ENCODE measurements at regions not wholly inside any gene's neighbourhood (a gene's known extent, or its start where the extent isn't known, plus 50 kb on each side); places are given as distances from the start of the nearest gene placed in this dataset.

- H4K20me1 ChIP-seq (ENCODE audit: control insufficient read depth, extremely low read depth, insufficient read depth, low read length) = no peaks in the 10 kb centered on the region
- TF ChIP-seq, protein P1, sequence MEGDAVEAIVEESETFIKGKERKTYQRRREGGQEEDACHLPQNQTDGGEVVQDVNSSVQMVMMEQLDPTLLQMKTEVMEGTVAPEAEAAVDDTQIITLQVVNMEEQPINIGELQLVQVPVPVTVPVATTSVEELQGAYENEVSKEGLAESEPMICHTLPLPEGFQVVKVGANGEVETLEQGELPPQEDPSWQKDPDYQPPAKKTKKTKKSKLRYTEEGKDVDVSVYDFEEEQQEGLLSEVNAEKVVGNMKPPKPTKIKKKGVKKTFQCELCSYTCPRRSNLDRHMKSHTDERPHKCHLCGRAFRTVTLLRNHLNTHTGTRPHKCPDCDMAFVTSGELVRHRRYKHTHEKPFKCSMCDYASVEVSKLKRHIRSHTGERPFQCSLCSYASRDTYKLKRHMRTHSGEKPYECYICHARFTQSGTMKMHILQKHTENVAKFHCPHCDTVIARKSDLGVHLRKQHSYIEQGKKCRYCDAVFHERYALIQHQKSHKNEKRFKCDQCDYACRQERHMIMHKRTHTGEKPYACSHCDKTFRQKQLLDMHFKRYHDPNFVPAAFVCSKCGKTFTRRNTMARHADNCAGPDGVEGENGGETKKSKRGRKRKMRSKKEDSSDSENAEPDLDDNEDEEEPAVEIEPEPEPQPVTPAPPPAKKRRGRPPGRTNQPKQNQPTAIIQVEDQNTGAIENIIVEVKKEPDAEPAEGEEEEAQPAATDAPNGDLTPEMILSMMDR (optimal IDR thresholded peaks at IDR 0.05 in 1 of 3, IDR thresholded peaks at IDR 0.05 in 1 of 3, conservative IDR thresholded peaks at IDR 0.05 in 1 of 3; ENCODE audit: extremely low read depth in 1 of 3, insufficient read depth in 2 of 3, low read length in 3 of 3) = no peak
- no peak for TF ChIP-seq EZH2 (IDR thresholded peaks at IDR 0.05; ENCODE audit: low read length)
- no peaks in the 10 kb centered on the region for H3K9me1 ChIP-seq (ENCODE audit: control insufficient read depth, extremely low read depth, insufficient read depth, low read length)
- H2AFZ ChIP-seq (ENCODE audit: control insufficient read depth, low read length) = no peak overlapping the region
- dilution Hi-C loops (cut with MboI; ENCODE audit: extremely low pct_ligation_motif_present, low sequenced_read_pairs) = no loop called here
- H3K79me2 ChIP-seq (ENCODE audit: control insufficient read depth, insufficient read depth, low read length) = no peaks in the 10 kb centered on the region
- no peak overlapping the region for H3K4me2 ChIP-seq (ENCODE audit: control insufficient read depth, extremely low read depth, insufficient read depth, low read depth, low read length)
- H3K9ac ChIP-seq (ENCODE audit: control insufficient read depth, extremely low read depth, insufficient read depth, low read length) = no peak overlapping the region
- H3K4me3 ChIP-seq (ENCODE audit: control insufficient read depth in 2 of 3, extremely low read depth in 1 of 3, insufficient read depth in 2 of 3, low read depth in 1 of 3, low read length in 3 of 3) = no peak overlapping the region
- no peak for FAIRE-seq
- H3K9me3 ChIP-seq (ENCODE audit: control insufficient read depth, low read depth, low read length) = peaks cover 3% of the 10 kb centered on the region
- no peak for DNase-seq (ENCODE audit: low read depth, low spot score)
- no peaks in the 10 kb centered on the region for H3K36me3 ChIP-seq (ENCODE audit: control insufficient read depth in 2 of 2, extremely low read depth in 1 of 2, insufficient read depth in 2 of 2, low read length in 2 of 2)
- no peaks in the 10 kb centered on the region for H3K27me3 ChIP-seq (ENCODE audit: control insufficient read depth, extremely low read depth, insufficient read depth, low read length)
- H3K4me1 ChIP-seq (ENCODE audit: control insufficient read depth, extremely low read depth, insufficient read depth, low read length) = peaks cover 23% of the 10 kb centered on the region
- H3K27ac ChIP-seq (ENCODE audit: control insufficient read depth, insufficient read depth, low read length) = no peak overlapping the region
Observed at GRCh38 chr11:130587658-130588057, 139.2 kb downstream of the ADAMTS15 start.

DNA sequence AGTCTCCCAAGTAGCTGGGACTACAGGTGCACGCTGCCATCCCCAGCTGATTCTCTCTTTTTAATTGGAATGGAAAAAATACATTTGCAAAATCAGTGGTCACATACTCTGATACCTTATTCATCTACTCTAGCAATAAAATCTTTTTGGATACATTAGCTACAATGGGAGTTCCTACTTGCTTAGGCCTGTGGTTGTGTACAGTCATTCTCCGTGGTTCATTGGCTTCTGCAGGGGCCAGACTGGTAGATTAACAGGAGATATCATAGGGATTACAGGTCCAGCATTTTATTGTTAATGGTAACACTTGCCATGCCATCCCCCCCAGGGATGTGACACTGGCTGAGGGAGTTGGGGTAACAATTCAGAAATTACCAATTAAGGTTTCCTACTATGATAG lies 140.0 kb downstream of the ADAMTS15 start:
- no peak for FAIRE-seq
- H4K20me1 ChIP-seq (ENCODE audit: control insufficient read depth, extremely low read depth, insufficient read depth, low read length) = no peaks in the 10 kb centered on the region
- H3K4me1 ChIP-seq (ENCODE audit: control insufficient read depth, extremely low read depth, insufficient read depth, low read length) = peaks cover 24% of the 10 kb centered on the region
- H3K4me2 ChIP-seq (ENCODE audit: control insufficient read depth, extremely low read depth, insufficient read depth, low read depth, low read length) = no peak overlapping the region
- H3K4me3 ChIP-seq (ENCODE audit: control insufficient read depth in 2 of 3, extremely low read depth in 1 of 3, insufficient read depth in 2 of 3, low read depth in 1 of 3, low read length in 3 of 3) = no peak overlapping the region
- dilution Hi-C loops (cut with MboI; ENCODE audit: extremely low pct_ligation_motif_present, low sequenced_read_pairs) = no loop called here
- no peaks in the 10 kb centered on the region for H3K36me3 ChIP-seq (ENCODE audit: control insufficient read depth in 2 of 2, extremely low read depth in 1 of 2, insufficient read depth in 2 of 2, low read length in 2 of 2)
- no peaks in the 10 kb centered on the region for H3K79me2 ChIP-seq (ENCODE audit: control insufficient read depth, insufficient read depth, low read length)
- no peak overlapping the region for H3K27ac ChIP-seq (ENCODE audit: control insufficient read depth, insufficient read depth, low read length)
- H3K9ac ChIP-seq (ENCODE audit: control insufficient read depth, extremely low read depth, insufficient read depth, low read length) = no peak overlapping the region
- no peak overlapping the region for H2AFZ ChIP-seq (ENCODE audit: control insufficient read depth, low read length)
- no peaks in the 10 kb centered on the region for H3K27me3 ChIP-seq (ENCODE audit: control insufficient read depth, extremely low read depth, insufficient read depth, low read length)
- peaks cover 3% of the 10 kb centered on the region for H3K9me3 ChIP-seq (ENCODE audit: control insufficient read depth, low read depth, low read length)
- no peaks in the 10 kb centered on the region for H3K9me1 ChIP-seq (ENCODE audit: control insufficient read depth, extremely low read depth, insufficient read depth, low read length)
- no peak for TF ChIP-seq EZH2 (IDR thresholded peaks at IDR 0.05; ENCODE audit: low read length)
- TF ChIP-seq, protein P1 (optimal IDR thresholded peaks at IDR 0.05 in 1 of 3, IDR thresholded peaks at IDR 0.05 in 1 of 3, conservative IDR thresholded peaks at IDR 0.05 in 1 of 3; ENCODE audit: extremely low read depth in 1 of 3, insufficient read depth in 2 of 3, low read length in 3 of 3) = no peak
- no peak for DNase-seq (ENCODE audit: low read depth, low spot score)
